Spleen (tissue), 11 donors: ENCODE measurements at regions not wholly inside any gene's neighbourhood (a gene's known extent, or its start where the extent isn't known, plus 50 kb on each side); places are given as distances from the start of the nearest gene placed in this dataset.

Experiments
- DNase-seq: peaks from one replicate; pipeline ENCODE4 v3.0.0-alpha.2; 2020
- H3K27ac ChIP-seq, 8 donors: fragments of 200-600 bp; sonication (generic) in 7 of 8; 1 replicate in 4 of 8; 2 replicates in 4 of 8; pipeline versions ENCODE4 v1.5.0 to v1.8.0; 2016 to 2021; ENCODE audit warnings: inconsistent platforms in 4 of 8, mild to moderate bottlenecking in 4 of 8, moderate library complexity in 1 of 8
- H3K27me3 ChIP-seq, 7 donors: fragments of 200-600 bp; sonication (generic) in 6 of 7; replicated peaks in 1 of 7; 1 replicate in 4 of 7; 2 replicates in 3 of 7; pipeline versions ENCODE4 v1.5.0 to v1.8.0; 2016 to 2021; ENCODE audit warnings: inconsistent platforms in 3 of 7, mild to moderate bottlenecking in 1 of 7
- H3K36me3 ChIP-seq, 6 donors: fragments of 200-600 bp; sonication (generic) in 5 of 6; 1 replicate in 4 of 6; 2 replicates in 2 of 6; pipeline versions ENCODE4 v1.5.0 to v1.8.0; 2016 to 2021; ENCODE audit warnings: inconsistent platforms in 2 of 6
- H3K4me1 ChIP-seq, 6 donors: fragments of 200-600 bp; sonication (generic) in 5 of 6; 1 replicate in 3 of 6; 2 replicates in 3 of 6; pipeline versions ENCODE4 v1.5.0 to v1.8.0; 2016 to 2021; ENCODE audit warnings: inconsistent platforms in 3 of 6
- H3K4me3 ChIP-seq, 8 donors: fragments of 200-600 bp; sonication (generic) in 7 of 8; 1 replicate in 4 of 8; 2 replicates in 4 of 8; pipeline versions ENCODE4 v1.5.0 to v1.8.0; 2016 to 2021; ENCODE audit warnings: inconsistent platforms in 4 of 8, mild to moderate bottlenecking in 4 of 8, moderate library complexity in 2 of 8
- H3K9me3 ChIP-seq, 8 donors: fragments of 200-600 bp; sonication (generic) in 7 of 8; 1 replicate in 4 of 8; 2 replicates in 4 of 8; pipeline versions ENCODE4 v1.5.0 to v1.8.0; 2016 to 2021; ENCODE audit warnings: inconsistent platforms in 4 of 8
- CTCF ChIP-seq, 11 experiments: fragments of 200-600 bp in 7 of 11; fragments of 450-650 bp in 4 of 11; sonication (generic) in 4 of 11; IDR thresholded peaks in 8 of 11; conservative IDR thresholded peaks in 3 of 11; 1 replicate in 7 of 11; 2 replicates in 4 of 11; pipeline versions ENCODE4 v1.4.0 to v1.8.0; 2016 to 2021; ENCODE audit warnings: antibody characterized with exemption in 11 of 11, inconsistent platforms in 4 of 11, mild to moderate bottlenecking in 1 of 11
- POLR2A ChIP-seq, 3 donors: fragments of 450-650 bp; IDR thresholded peaks; one replicate each; pipeline ENCODE4 v1.5.1; 2017; ENCODE audit warnings: antibody characterized with exemption in 3 of 3, mild to moderate bottlenecking in 1 of 3
- POLR2AphosphoS5 ChIP-seq, 3 donors: sonication (generic); formaldehyde crosslinking; IDR thresholded peaks; one replicate each; pipeline ENCODE4 v1.5.1; 2017; ENCODE audit warnings: antibody characterized with exemption in 3 of 3
- WGBS, 5 donors: extraction: QIAGEN DNeasy Blood & Tissue Kit in 3 of 5; methylation state at CpG; one replicate each; pipeline versions ENCODE4 v1.1.5 to v1.1.7; 2013 to 2018; 5-methylcytosine and 5-hydroxymethylcytosine counted together
- intact Hi-C: fragments of 100-400 bp; cut with DNase I; formaldehyde crosslinking; loops from one replicate; pipeline ENCODE4 v1.15.0; 2023; ENCODE audit warnings: low total_unique reads
- donor health status: healthy with polysubstance abuse.
- donor health status: DM: no; HTN: no; CAD: no; lungs with moderate emphysema.
- donor health status: DM: no; HTN: no; CAD: no.
- donor health status: Bipolar disorder and iron deficiency.
- donor health status: healthy.
- donor health status: DM: no; HTN: no; CAD: no.
- donor health status: DM: yes; HTN: yes; CAD: no.

- no peaks in the 10 kb centered on the region for H3K36me3 ChIP-seq
- no peaks in the 10 kb centered on the region for H3K4me1 ChIP-seq
- H3K4me3 ChIP-seq: no peak overlapping the region
- no peak for DNase-seq
- TF ChIP-seq CTCF (IDR thresholded peaks at IDR 0.05 in 8 of 11, conservative IDR thresholded peaks at IDR 0.05 in 3 of 11): no peak
- no peak for TF ChIP-seq POLR2A (IDR thresholded peaks at IDR 0.05)
- TF ChIP-seq POLR2AphosphoS5 (IDR thresholded peaks at IDR 0.05): no peak
- 63 to 88% (median 79%) methylated on average over 1 of the region's 1 CpG for WGBS, 5 donors
- no peak overlapping the region for H3K27ac ChIP-seq
- no peaks in the 10 kb centered on the region for H3K9me3 ChIP-seq
- no peaks in the 10 kb centered on the region for H3K27me3 ChIP-seq
- intact Hi-C loops: no loop called here
Measured at GRCh38 chr13:83702021-83702420, 180.3 kb downstream of the SLITRK1 start.

- no peaks in the 10 kb centered on the region for H3K27me3 ChIP-seq
- no peak for TF ChIP-seq POLR2A (IDR thresholded peaks at IDR 0.05)
- no peak for TF ChIP-seq CTCF (IDR thresholded peaks at IDR 0.05 in 8 of 11, conservative IDR thresholded peaks at IDR 0.05 in 3 of 11)
- TF ChIP-seq POLR2AphosphoS5 (IDR thresholded peaks at IDR 0.05): no peak
- H3K4me3 ChIP-seq: no peak overlapping the region
- DNase-seq: no peak
- H3K9me3 ChIP-seq: peaks cover 0 to 3% (median 0%) of the 10 kb centered on the region in 8 donors
- no peaks in the 10 kb centered on the region for H3K4me1 ChIP-seq
- intact Hi-C loops: no loop called here
- WGBS, 5 donors: 79 to 88% (median 85%) methylated on average over 2 of the region's 2 CpGs
- H3K27ac ChIP-seq: no peak overlapping the region
- no peaks in the 10 kb centered on the region for H3K36me3 ChIP-seq
Measured at GRCh38 chr13:83692800-83693199, 189.5 kb downstream of the SLITRK1 start.

GRCh38 chr13:83691966-83692365, 190.3 kb downstream of the SLITRK1 start:
- intact Hi-C loops: no loop called here
- Histone ChIP-seq H3K27me3 (no peaks in the 10 kb centered on the region), H3K36me3 (no peaks in the 10 kb centered on the region), H3K27ac (no peak overlapping the region), H3K9me3 (peaks cover 0 to 4% (median 0%) of the 10 kb centered on the region in 8 donors), H3K4me3 (no peak overlapping the region), H3K4me1 (no peaks in the 10 kb centered on the region)
- TF ChIP-seq POLR2AphosphoS5 (IDR thresholded peaks at IDR 0.05) (no peak), CTCF (IDR thresholded peaks at IDR 0.05 in 8 of 11, conservative IDR thresholded peaks at IDR 0.05 in 3 of 11) (no peak), POLR2A (IDR thresholded peaks at IDR 0.05) (no peak)
- WGBS, 5 donors: 53 to 73% (median 61%) methylated on average over 1 of the region's 1 CpG
- DNase-seq: no peak

GRCh38 chr13:83681547-83681946, 200.7 kb downstream of the SLITRK1 start:
- 51 to 76% (median 69%) methylated on average over 1 of the region's 1 CpG for WGBS, 5 donors
- H3K4me1 ChIP-seq: no peaks in the 10 kb centered on the region
- no peak for TF ChIP-seq POLR2A (IDR thresholded peaks at IDR 0.05)
- TF ChIP-seq CTCF (IDR thresholded peaks at IDR 0.05 in 8 of 11, conservative IDR thresholded peaks at IDR 0.05 in 3 of 11): no peak
- no peaks in the 10 kb centered on the region for H3K27me3 ChIP-seq
- peaks cover 0 to 6% (median 0%) of the 10 kb centered on the region in 8 donors for H3K9me3 ChIP-seq
- DNase-seq: no peak
- intact Hi-C loops: no loop called here
- no peaks in the 10 kb centered on the region for H3K36me3 ChIP-seq
- H3K4me3 ChIP-seq: no peak overlapping the region
- H3K27ac ChIP-seq: no peak overlapping the region
